ENCODE measurements at regions not wholly inside any gene's neighbourhood (a gene's known extent, or its start where the extent isn't known, plus 50 kb on each side); places are given as distances from the start of the nearest gene placed in this dataset.

- no peaks in the 10 kb centered on the region for H3K4me1 ChIP-seq (ENCODE audit: control insufficient read depth, insufficient read depth, low read length)
- H3K36me3 ChIP-seq (ENCODE audit: control insufficient read depth, insufficient read depth, low read length) = no peaks in the 10 kb centered on the region; the same call in 1 of the 2 replicates
- no peaks in the 10 kb centered on the region for H3K27me3 ChIP-seq (ENCODE audit: control insufficient read depth, insufficient read depth, low read length)
- in situ Hi-C loops (cut with HindIII; ENCODE audit: low pct_unique_long_range_greater_than_20kb, low sequenced_read_pairs) = no loop called here
- no peak overlapping the region for H3K27ac ChIP-seq (ENCODE audit: low read length)
- no peaks in the 10 kb centered on the region for H3K9me3 ChIP-seq (ENCODE audit: control insufficient read depth, insufficient read depth, low read depth, low read length)
- TF ChIP-seq TCF7L2 (IDR thresholded peaks at IDR 0.05; ENCODE audit: low read depth, low read length) (no peak), POLR2AphosphoS5 (IDR thresholded peaks at IDR 0.05; ENCODE audit: low read depth, low read length) (no peak), REST (IDR thresholded peaks at IDR 0.05; ENCODE audit: insufficient read depth in 1 of 2, low read depth in 2 of 2, low read length in 1 of 2) (no peak), CTCF (IDR thresholded peaks at IDR 0.05) (no peak), SIN3A (IDR thresholded peaks at IDR 0.05; ENCODE audit: borderline replicate concordance, insufficient read depth, low read depth, low read length) (no peak)
- no TSS peak for BruUV-seq (replicated peaks)
- ChIA-PET CTCF (no interaction called here), POLR2A (no interaction called here)
- no peak overlapping the region for H3K4me3 ChIP-seq (ENCODE audit: low read depth in 2 of 2, low read length in 2 of 2)
- intact Hi-C loops (cut with micrococcal nuclease; ENCODE audit: unreplicated experiment) = no loop called here
- ATAC-seq (no peak), DNase-seq (ENCODE audit: low read depth, low spot score) (no peak)
These were observed 62.8 kb upstream of the DPH5 start for GRCh38 chr1:101088431-101088830.

GRCh38 chr1:101086783-101087182 lies 61.2 kb upstream of the DPH5 start:
- DNase-seq (ENCODE audit: low read depth, low spot score) = no peak
- intact Hi-C loops (cut with micrococcal nuclease; ENCODE audit: unreplicated experiment) (no loop called here), in situ Hi-C loops (cut with HindIII; ENCODE audit: low pct_unique_long_range_greater_than_20kb, low sequenced_read_pairs) (no loop called here)
- Histone ChIP-seq H3K4me1 (ENCODE audit: control insufficient read depth, insufficient read depth, low read length) (no peaks in the 10 kb centered on the region), H3K9me3 (ENCODE audit: control insufficient read depth, insufficient read depth, low read depth, low read length) (no peaks in the 10 kb centered on the region), H3K27ac (ENCODE audit: low read length) (no peak overlapping the region), H3K27me3 (ENCODE audit: control insufficient read depth, insufficient read depth, low read length) (no peaks in the 10 kb centered on the region), H3K36me3 (ENCODE audit: control insufficient read depth, insufficient read depth, low read length) (no peaks in the 10 kb centered on the region; the same call in 1 of the 2 replicates), H3K4me3 (ENCODE audit: low read depth in 2 of 2, low read length in 2 of 2) (no peak overlapping the region)
- BruUV-seq (replicated peaks) = no TSS peak
- CTCF ChIA-PET = no interaction called here
- no peak for ATAC-seq
- POLR2A ChIA-PET = no interaction called here
- no peak for TF ChIP-seq CTCF (IDR thresholded peaks at IDR 0.05)
- TF ChIP-seq POLR2AphosphoS5 (IDR thresholded peaks at IDR 0.05; ENCODE audit: low read depth, low read length) = no peak
- no peak for TF ChIP-seq REST (IDR thresholded peaks at IDR 0.05; ENCODE audit: insufficient read depth in 1 of 2, low read depth in 2 of 2, low read length in 1 of 2)
- TF ChIP-seq SIN3A (IDR thresholded peaks at IDR 0.05; ENCODE audit: borderline replicate concordance, insufficient read depth, low read depth, low read length) = no peak
- TF ChIP-seq TCF7L2 (IDR thresholded peaks at IDR 0.05; ENCODE audit: low read depth, low read length) = no peak

Measured in Panc1 (cell line).